Prostate gland (tissue), 2 donors: ENCODE measurements at regions not wholly inside any gene's neighbourhood (a gene's known extent, or its start where the extent isn't known, plus 50 kb on each side); places are given as distances from the start of the nearest gene placed in this dataset.

Experiments used
- CTCF ChIP-seq, 4 experiments: fragments of 200-600 bp in 2 of 4; fragments of 450-650 bp in 2 of 4; sonication (generic) in 2 of 4; IDR thresholded peaks; 1 replicate in 3 of 4; 2 replicates in 1 of 4; pipeline ENCODE4 v1.5.1; 2016 to 2019; ENCODE audit warnings: antibody characterized with exemption in 4 of 4, mild to moderate bottlenecking in 2 of 4, moderate library complexity in 2 of 4
- POLR2AphosphoS5 ChIP-seq: sonication (generic); formaldehyde crosslinking; IDR thresholded peaks from one replicate; pipeline ENCODE4 v1.6.1; 2017; ENCODE audit warnings: antibody characterized with exemption

GRCh38 chr2:18829976-18830375, 240.6 kb upstream of the NT5C1B start:
- no peak for TF ChIP-seq CTCF (IDR thresholded peaks at IDR 0.05)
- TF ChIP-seq POLR2AphosphoS5, result no peak
